H1 (cell line): ENCODE measurements at regions not wholly inside any gene's neighbourhood (a gene's known extent, or its start where the extent isn't known, plus 50 kb on each side); places are given as distances from the start of the nearest gene placed in this dataset.

Source experiments
- CTCF ChIA-PET: fragments of 300-600 bp; sonication (Branson Sonifier 250); formaldehyde crosslinking; loops from one replicate; lab custom pipeline; 2021; ENCODE audit not compliant: partially characterized antibody; lab: Charles Lee
- POLR2A ChIA-PET: fragments of 300-600 bp; sonication (Branson Sonifier 250); formaldehyde crosslinking; loops from one replicate; lab custom pipeline; 2021; ENCODE audit warnings: inconsistent platforms; ENCODE audit not compliant: partially characterized antibody; lab: Charles Lee
- DNase-seq, 2 experiments: peaks; one replicate each; pipeline versions ENCODE4 v3.0.0 to v3.0.0-alpha.2; 2010 to 2022; ENCODE audit warnings: low spot score in 2 of 2, low read depth in 1 of 2, mixed read lengths in 1 of 2
- FAIRE-seq: peaks from 2 replicates; lab custom pipeline; 2011; peaks lifted over from hg19 to GRCh38; lab: Jason Lieb, UNC
- H2AFZ ChIP-seq: 2 replicates; pipeline ENCODE4 v1.8.1; 2012; ENCODE audit warnings: low read length, inconsistent platforms
- H2AK5ac ChIP-seq: 2 replicates; pipeline ENCODE4 v1.6.1; 2013; ENCODE audit warnings: low read depth, low read length
- H2BK120ac ChIP-seq: replicated peaks from 2 replicates; pipeline ENCODE3; 2013; ENCODE audit warnings: low read depth, low read length, inconsistent platforms
- H2BK12ac ChIP-seq: 2 replicates; pipeline ENCODE4 v1.6.1; 2013; ENCODE audit warnings: low read depth, low read length
- H2BK15ac ChIP-seq: 2 replicates; pipeline ENCODE4 v1.6.1; 2013; ENCODE audit warnings: low read length
- H2BK20ac ChIP-seq: 2 replicates; pipeline ENCODE4 v1.6.1; 2013; ENCODE audit warnings: low read length
- H2BK5ac ChIP-seq: 2 replicates; pipeline ENCODE4 v1.6.1; 2013; ENCODE audit warnings: low read depth, low read length
- H3K14ac ChIP-seq: 2 replicates; pipeline ENCODE4 v1.6.1; 2013; ENCODE audit warnings: inconsistent platforms; ENCODE audit not compliant: insufficient read length
- H3K18ac ChIP-seq: 2 replicates; pipeline ENCODE4 v1.6.1; 2013; ENCODE audit warnings: low read length; ENCODE audit errors: extremely low read depth
- H3K23ac ChIP-seq: 2 replicates; pipeline ENCODE4 v1.6.1; 2013; ENCODE audit warnings: inconsistent platforms; ENCODE audit not compliant: insufficient read length
- H3K23me2 ChIP-seq: 2 replicates; pipeline ENCODE4 v1.6.1; 2013; ENCODE audit warnings: low read depth, low read length
- H3K27ac ChIP-seq: 2 replicates; pipeline ENCODE4 v1.6.1; 2011; ENCODE audit warnings: low read depth, low read length, inconsistent platforms
- H3K27me3 ChIP-seq, 4 experiments: replicated peaks in 1 of 4; 1 replicate in 1 of 4; 2 replicates in 3 of 4; pipeline versions ENCODE4 v1.6.1 to v1.8.1; 2011 to 2013; ENCODE audit warnings: low read length in 3 of 4, mild to moderate bottlenecking in 3 of 4, inconsistent platforms in 2 of 4, mixed read lengths in 2 of 4, moderate library complexity in 1 of 4; ENCODE audit not compliant: control insufficient read depth in 3 of 4, insufficient read depth in 3 of 4; ENCODE audit errors: extremely low read depth in 1 of 4
- H3K36me3 ChIP-seq, 4 experiments: 2 replicates each; pipeline versions ENCODE4 v1.6.1 to v1.8.1; 2011 to 2013; ENCODE audit warnings: mild to moderate bottlenecking in 4 of 4, low read length in 3 of 4, moderate library complexity in 2 of 4, control low read depth in 1 of 4, inconsistent platforms in 1 of 4; ENCODE audit not compliant: insufficient read depth in 4 of 4, control insufficient read depth in 2 of 4
- H3K4ac ChIP-seq: replicated peaks from 2 replicates; pipeline ENCODE3; 2013; ENCODE audit warnings: low read length, low read depth, mixed read lengths, inconsistent platforms; ENCODE audit not compliant: insufficient read length
- H3K4me1 ChIP-seq, 4 experiments: replicated peaks in 1 of 4; 1 replicate in 1 of 4; 2 replicates in 3 of 4; pipeline versions ENCODE4 v1.6.1 to v1.8.1; 2011 to 2013; ENCODE audit warnings: low read length in 3 of 4, inconsistent platforms in 2 of 4, mixed read lengths in 1 of 4; ENCODE audit not compliant: insufficient read depth in 4 of 4, control insufficient read depth in 3 of 4
- H3K4me2 ChIP-seq, 2 experiments: 2 replicates each; pipeline versions ENCODE4 v1.6.1 to v1.8.1; 2011 to 2013; ENCODE audit warnings: low read depth in 2 of 2, low read length in 2 of 2, control low read depth in 1 of 2, inconsistent platforms in 1 of 2, mild to moderate bottlenecking in 1 of 2; ENCODE audit not compliant: insufficient read depth in 1 of 2
- H3K4me3 ChIP-seq, 4 experiments: fragments of 200-600, 300-600 bp in 1 of 4; sonication (generic), shearing (Covaris generic), sonication (Bioruptor Twin) in 1 of 4; 2 replicates each; pipeline versions ENCODE4 v1.5.1 to v1.8.1; 2011 to 2016; ENCODE audit warnings: low read length in 4 of 4, low read depth in 3 of 4, control low read depth in 2 of 4, inconsistent platforms in 2 of 4, mild to moderate bottlenecking in 2 of 4, mixed read lengths in 1 of 4, moderate library complexity in 1 of 4; ENCODE audit not compliant: insufficient read depth in 2 of 4; ENCODE audit errors: extremely low read depth in 1 of 4
- H3K56ac ChIP-seq: replicated peaks from 2 replicates; pipeline ENCODE3; 2013; ENCODE audit warnings: low read depth, mild to moderate bottlenecking, mixed read lengths, low read length, inconsistent platforms; ENCODE audit not compliant: insufficient read length
- H3K79me1 ChIP-seq: 2 replicates; pipeline ENCODE4 v1.6.1; 2013; ENCODE audit warnings: low read depth, low read length, control low read depth
- H3K79me2 ChIP-seq, 2 experiments: 2 replicates each; pipeline versions ENCODE4 v1.6.1 to v1.8.1; 2012 to 2013; ENCODE audit warnings: low read length in 2 of 2, mild to moderate bottlenecking in 2 of 2, inconsistent platforms in 1 of 2; ENCODE audit not compliant: insufficient read depth in 2 of 2, control insufficient read depth in 1 of 2
- H3K9ac ChIP-seq, 4 experiments: replicated peaks in 1 of 4; 1 replicate in 1 of 4; 2 replicates in 3 of 4; pipeline versions ENCODE4 v1.6.1 to v1.8.1; 2011 to 2013; ENCODE audit warnings: low read depth in 3 of 4, low read length in 3 of 4, control low read depth in 2 of 4, mild to moderate bottlenecking in 2 of 4, moderate library complexity in 2 of 4, inconsistent platforms in 1 of 4; ENCODE audit errors: extremely low read depth in 1 of 4
- H3K9me3 ChIP-seq, 2 experiments: 2 replicates each; pipeline versions ENCODE4 v1.6.1 to v1.8.1; 2012 to 2013; ENCODE audit warnings: mild to moderate bottlenecking in 2 of 2, moderate library complexity in 2 of 2, control low read depth in 1 of 2, inconsistent platforms in 1 of 2, low read depth in 1 of 2, low read length in 1 of 2, mixed read lengths in 1 of 2; ENCODE audit not compliant: insufficient read depth in 2 of 2
- H4K20me1 ChIP-seq, 2 experiments: replicated peaks in 1 of 2; 2 replicates each; pipeline versions ENCODE3 to v1.8.1; 2011 to 2013; ENCODE audit warnings: inconsistent platforms in 2 of 2, low read length in 2 of 2, mild to moderate bottlenecking in 1 of 2; ENCODE audit not compliant: insufficient read depth in 2 of 2, control insufficient read depth in 1 of 2
- H4K5ac ChIP-seq: 2 replicates; pipeline ENCODE4 v1.6.1; 2013; ENCODE audit warnings: low read length, low read depth, mixed read lengths, inconsistent platforms; ENCODE audit not compliant: insufficient read length
- H4K8ac ChIP-seq: 2 replicates; pipeline ENCODE4 v1.8.0; 2013; ENCODE audit warnings: mild to moderate bottlenecking, moderate library complexity, low read length, inconsistent platforms; ENCODE audit not compliant: insufficient read depth; ENCODE audit errors: extremely low read depth
- H4K91ac ChIP-seq: replicated peaks from 2 replicates; pipeline ENCODE3; 2013; ENCODE audit warnings: low read length, mixed read lengths, inconsistent platforms; ENCODE audit not compliant: insufficient read length
- CBX8 ChIP-seq: fragments of 300-800, 300-1000 bp; sonication (generic); IDR thresholded peaks from 2 replicates; pipeline ENCODE4 v1.7.1; 2016; ENCODE audit warnings: low read depth, low read length, borderline replicate concordance
- EP300 ChIP-seq, 2 experiments: IDR thresholded peaks; 1 replicate in 1 of 2; 2 replicates in 1 of 2; pipeline ENCODE4 v1.6.1; 2011 to 2012; ENCODE audit warnings: low read depth in 2 of 2, low read length in 2 of 2, mild to moderate bottlenecking in 2 of 2, borderline replicate concordance in 1 of 2, inconsistent platforms in 1 of 2, moderate library complexity in 1 of 2
- GABPA ChIP-seq: IDR thresholded peaks from 2 replicates; pipeline ENCODE4 v1.6.1; 2011; ENCODE audit warnings: mild to moderate bottlenecking, low read length, moderate library complexity, borderline replicate concordance; ENCODE audit not compliant: insufficient read depth
- HDAC6 ChIP-seq: IDR thresholded peaks from one replicate; pipeline ENCODE4 v1.7.1; 2012; ENCODE audit warnings: low read depth, mild to moderate bottlenecking, inconsistent platforms, low read length, moderate library complexity
- SP2 ChIP-seq: IDR thresholded peaks from 2 replicates; pipeline ENCODE4 v1.6.1; 2012; ENCODE audit warnings: mild to moderate bottlenecking, low read length, inconsistent platforms
- SP4 ChIP-seq: IDR thresholded peaks from 2 replicates; pipeline ENCODE4 v1.6.1; 2012; ENCODE audit warnings: low read length, inconsistent platforms
- WGBS, 2 experiments: shearing (Covaris generic) in 1 of 2; methylation state at CpG; one replicate each; pipeline versions ENCODE4 v1.1.6 to v1.1.7; 2013 to 2015; ENCODE audit warnings: low lambda C conversion rate in 2 of 2, mixed read lengths in 2 of 2, inconsistent platforms in 1 of 2, low coverage in 1 of 2, missing lambda C conversion rate in 1 of 2; ENCODE audit not compliant: insufficient replicate concordance in 2 of 2, insufficient coverage in 1 of 2, insufficient read length in 1 of 2; ENCODE audit errors: extremely low coverage in 1 of 2, missing lambda C conversion rate in 1 of 2; 5-methylcytosine and 5-hydroxymethylcytosine counted together
- TF ChIP-seq, protein P1 (sequence below): IDR thresholded peaks from 2 replicates; pipeline ENCODE4 v1.6.1; 2012; ENCODE audit warnings: low read length, inconsistent platforms

DNA sequence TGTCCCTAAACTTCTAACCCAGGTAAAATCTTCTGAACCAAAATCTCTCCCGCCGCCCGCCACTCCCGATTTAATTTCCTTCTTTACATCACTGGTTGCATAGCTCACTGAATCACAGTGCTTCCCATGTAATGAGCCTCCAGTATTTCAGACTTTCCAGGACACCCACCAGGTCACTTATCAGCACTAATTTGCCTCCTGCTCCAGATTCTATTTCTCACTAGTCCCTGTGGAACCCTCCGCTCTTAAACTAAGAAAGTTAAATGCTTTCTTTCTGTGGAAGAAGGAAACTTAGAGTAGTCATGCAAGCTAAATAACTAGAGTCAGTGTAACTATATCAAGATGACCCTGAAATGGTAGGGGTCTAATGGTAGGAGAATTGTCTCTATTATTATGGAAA is 106.6 kb upstream of the OPCML start:
- Histone ChIP-seq H2BK5ac (no peak overlapping the region), H2BK12ac (no peak overlapping the region), H4K91ac (no peak overlapping the region), H3K18ac (no peak overlapping the region), H4K8ac (no peak overlapping the region), H3K79me1 (no peaks in the 10 kb centered on the region), H2BK20ac (no peak overlapping the region), H3K36me3 (no peaks in the 10 kb centered on the region), H3K27me3 (no peaks in the 10 kb centered on the region; a peak in 1 of 7 replicates), H3K4ac (no peak overlapping the region), H3K4me2 (no peak overlapping the region), H4K20me1 (no peaks in the 10 kb centered on the region), H2BK15ac (no peak overlapping the region), H3K9ac (no peak overlapping the region), H3K56ac (no peak overlapping the region), H3K4me1 (peaks cover 6 to 17% (median 12%) of the 10 kb centered on the region in 4 experiments), H3K14ac (no peak overlapping the region), H2AFZ (no peak overlapping the region), H2BK120ac (no peak overlapping the region), H2AK5ac (no peak overlapping the region), H3K4me3 (no peak overlapping the region), H3K27ac (no peak overlapping the region), H3K9me3 (peaks cover 0 to 5% of the 10 kb centered on the region in 2 experiments; a peak in 2 of 4 replicates), H4K5ac (no peak overlapping the region), H3K79me2 (no peaks in the 10 kb centered on the region), H3K23me2 (no peaks in the 10 kb centered on the region), H3K23ac (no peak overlapping the region)
- WGBS, 2 experiments = 98% methylated on average over 5 of the region's 5 CpGs; no CpG with 5 or more reads in 1 of the 2 experiments
- POLR2A ChIA-PET = no interaction called here
- CTCF ChIA-PET = interaction anchor here (1.6 kb wide), 1 partner anchor 19 kb away, joined by 3 read pairs; no protein-coding TSS in a partner anchor
- DNase-seq (peak in 1 of 2 experiments; percentile 13), FAIRE-seq (no peak)
- no peak for TF ChIP-seq EP300 (IDR thresholded peaks at IDR 0.05; ENCODE audit: borderline replicate concordance in 1 of 2, low read depth in 2 of 2, low read length in 2 of 2)
- TF ChIP-seq SP4 = no peak
- TF ChIP-seq HDAC6 = no peak
- no peak for TF ChIP-seq GABPA
- TF ChIP-seq, protein P1, sequence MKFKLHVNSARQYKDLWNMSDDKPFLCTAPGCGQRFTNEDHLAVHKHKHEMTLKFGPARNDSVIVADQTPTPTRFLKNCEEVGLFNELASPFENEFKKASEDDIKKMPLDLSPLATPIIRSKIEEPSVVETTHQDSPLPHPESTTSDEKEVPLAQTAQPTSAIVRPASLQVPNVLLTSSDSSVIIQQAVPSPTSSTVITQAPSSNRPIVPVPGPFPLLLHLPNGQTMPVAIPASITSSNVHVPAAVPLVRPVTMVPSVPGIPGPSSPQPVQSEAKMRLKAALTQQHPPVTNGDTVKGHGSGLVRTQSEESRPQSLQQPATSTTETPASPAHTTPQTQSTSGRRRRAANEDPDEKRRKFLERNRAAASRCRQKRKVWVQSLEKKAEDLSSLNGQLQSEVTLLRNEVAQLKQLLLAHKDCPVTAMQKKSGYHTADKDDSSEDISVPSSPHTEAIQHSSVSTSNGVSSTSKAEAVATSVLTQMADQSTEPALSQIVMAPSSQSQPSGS = no peak
- TF ChIP-seq SP2 = no peak
- no peak for TF ChIP-seq CBX8
